Rectal smooth muscle tissue (tissue), 1 donor: ENCODE measurements at regions not wholly inside any gene's neighbourhood (a gene's known extent, or its start where the extent isn't known, plus 50 kb on each side); places are given as distances from the start of the nearest gene placed in this dataset.

ENCODE experiments used
- H3K27ac ChIP-seq: one replicate; pipeline ENCODE4 v1.7.0; 2013; ENCODE audit warnings: low read depth, low read length, inconsistent platforms
- H3K27me3 ChIP-seq: one replicate; pipeline ENCODE4 v1.7.0; 2013; ENCODE audit warnings: low read length; ENCODE audit not compliant: control insufficient read depth, insufficient read depth
- H3K36me3 ChIP-seq: one replicate; pipeline ENCODE4 v1.7.0; 2013; ENCODE audit warnings: low read length; ENCODE audit not compliant: control insufficient read depth, insufficient read depth
- H3K4me1 ChIP-seq: one replicate; pipeline ENCODE4 v1.7.0; 2013; ENCODE audit warnings: low read length; ENCODE audit not compliant: control insufficient read depth, insufficient read depth
- H3K4me3 ChIP-seq: one replicate; pipeline ENCODE4 v1.7.0; 2013; ENCODE audit warnings: low read length
- H3K9ac ChIP-seq: one replicate; pipeline ENCODE4 v1.7.0; 2013; ENCODE audit warnings: low read length

- no peaks in the 10 kb centered on the region for H3K4me1 ChIP-seq
- no peaks in the 10 kb centered on the region for H3K36me3 ChIP-seq
- H3K27ac ChIP-seq = no peak overlapping the region
- H3K27me3 ChIP-seq = no peaks in the 10 kb centered on the region
- no peak overlapping the region for H3K4me3 ChIP-seq
- no peak overlapping the region for H3K9ac ChIP-seq
These were observed 532.8 kb downstream of the UQCRFS1 start for GRCh38 chr19:28680111-28680510.

- H3K36me3 ChIP-seq = no peaks in the 10 kb centered on the region
- H3K27me3 ChIP-seq = no peaks in the 10 kb centered on the region
- H3K4me1 ChIP-seq = no peaks in the 10 kb centered on the region
- H3K4me3 ChIP-seq = no peak overlapping the region
- no peak overlapping the region for H3K27ac ChIP-seq
- H3K9ac ChIP-seq = no peak overlapping the region
These were observed 542.1 kb downstream of the UQCRFS1 start for GRCh38 chr19:28670836-28671235.

- Histone ChIP-seq H3K27me3 (no peaks in the 10 kb centered on the region), H3K4me3 (no peak overlapping the region), H3K27ac (no peak overlapping the region), H3K9ac (no peak overlapping the region), H3K4me1 (no peaks in the 10 kb centered on the region), H3K36me3 (no peaks in the 10 kb centered on the region)
These were observed 543.1 kb downstream of the UQCRFS1 start for GRCh38 chr19:28669804-28670203.

- Histone ChIP-seq H3K4me3 (no peak overlapping the region), H3K27me3 (no peaks in the 10 kb centered on the region), H3K9ac (no peak overlapping the region), H3K4me1 (no peaks in the 10 kb centered on the region), H3K36me3 (no peaks in the 10 kb centered on the region), H3K27ac (no peak overlapping the region)
These were observed 545.5 kb downstream of the UQCRFS1 start for GRCh38 chr19:28667348-28667977.

GRCh38 chr19:28665748-28666147, 547.2 kb downstream of the UQCRFS1 start:
- Histone ChIP-seq H3K27ac (no peak overlapping the region), H3K4me1 (no peaks in the 10 kb centered on the region), H3K4me3 (no peak overlapping the region), H3K36me3 (no peaks in the 10 kb centered on the region), H3K9ac (no peak overlapping the region), H3K27me3 (no peaks in the 10 kb centered on the region)

GRCh38 chr19:28656644-28657043, 556.3 kb downstream of the UQCRFS1 start:
- Histone ChIP-seq H3K4me3 (no peak overlapping the region), H3K27me3 (no peaks in the 10 kb centered on the region), H3K36me3 (no peaks in the 10 kb centered on the region), H3K4me1 (no peaks in the 10 kb centered on the region), H3K9ac (no peak overlapping the region), H3K27ac (no peak overlapping the region)

GRCh38 chr19:28655054-28655453, 557.9 kb downstream of the UQCRFS1 start:
- no peak overlapping the region for H3K4me3 ChIP-seq
- no peaks in the 10 kb centered on the region for H3K27me3 ChIP-seq
- no peak overlapping the region for H3K27ac ChIP-seq
- H3K36me3 ChIP-seq = no peaks in the 10 kb centered on the region
- no peaks in the 10 kb centered on the region for H3K4me1 ChIP-seq
- no peak overlapping the region for H3K9ac ChIP-seq

- no peaks in the 10 kb centered on the region for H3K27me3 ChIP-seq
These were observed 560.2 kb downstream of the UQCRFS1 start for GRCh38 chr19:28652765-28653164.

GRCh38 chr19:28646629-28647028, 566.3 kb downstream of the UQCRFS1 start:
- no peaks in the 10 kb centered on the region for H3K36me3 ChIP-seq
- no peaks in the 10 kb centered on the region for H3K4me1 ChIP-seq
- H3K4me3 ChIP-seq = no peak overlapping the region
- H3K27me3 ChIP-seq = no peaks in the 10 kb centered on the region
- H3K9ac ChIP-seq = no peak overlapping the region
- no peak overlapping the region for H3K27ac ChIP-seq

More at GRCh38 chr19:28652765-28653164, 560.2 kb downstream of the UQCRFS1 start:
- H3K4me3 ChIP-seq = no peak overlapping the region
- H3K9ac ChIP-seq = no peak overlapping the region
- no peaks in the 10 kb centered on the region for H3K36me3 ChIP-seq
- no peaks in the 10 kb centered on the region for H3K4me1 ChIP-seq
- H3K27ac ChIP-seq = no peak overlapping the region

- Histone ChIP-seq H3K27me3 (no peaks in the 10 kb centered on the region), H3K27ac (no peak overlapping the region), H3K9ac (no peak overlapping the region), H3K36me3 (no peaks in the 10 kb centered on the region), H3K4me1 (no peaks in the 10 kb centered on the region), H3K4me3 (no peak overlapping the region)
These were observed 568.7 kb downstream of the UQCRFS1 start for GRCh38 chr19:28644169-28644775.

- H3K36me3 ChIP-seq = no peaks in the 10 kb centered on the region
- H3K4me3 ChIP-seq = no peak overlapping the region
- no peak overlapping the region for H3K27ac ChIP-seq
- no peaks in the 10 kb centered on the region for H3K27me3 ChIP-seq
- H3K9ac ChIP-seq = no peak overlapping the region
- no peaks in the 10 kb centered on the region for H3K4me1 ChIP-seq
These were observed 569.9 kb downstream of the UQCRFS1 start for GRCh38 chr19:28642787-28643683.

- no peak overlapping the region for H3K9ac ChIP-seq
- H3K27ac ChIP-seq = no peak overlapping the region
- no peaks in the 10 kb centered on the region for H3K27me3 ChIP-seq
- H3K4me1 ChIP-seq = no peaks in the 10 kb centered on the region
- no peak overlapping the region for H3K4me3 ChIP-seq
- H3K36me3 ChIP-seq = no peaks in the 10 kb centered on the region
These were observed 571.6 kb downstream of the UQCRFS1 start for GRCh38 chr19:28641395-28641794.
